ENCODE measurements at regions not wholly inside any gene's neighbourhood (a gene's known extent, or its start where the extent isn't known, plus 50 kb on each side); places are given as distances from the start of the nearest gene placed in this dataset.

GRCh38 chr5:42875211-42875610 is 63.5 kb upstream of the SELENOP start (continued):
- TF ChIP-seq MGA (IDR thresholded peaks at IDR 0.05) (no peak), ZNF79 (CRISPR knock-in tag; IDR thresholded peaks at IDR 0.05; ENCODE audit: low read depth) (no peak), NONO (IDR thresholded peaks at IDR 0.05; ENCODE audit: low read depth in 2 of 2, low read length in 1 of 2) (no peak), HINFP (tag; conservative IDR thresholded peaks at IDR 0.05; ENCODE audit: low read depth) (no peak), ZBTB11 (CRISPR knock-in tag; IDR thresholded peaks at IDR 0.05) (no peak), ZBTB9 (CRISPR knock-in tag; IDR thresholded peaks at IDR 0.05) (no peak), ELK3 (CRISPR knock-in tag; IDR thresholded peaks at IDR 0.05) (no peak), ZNF253 (CRISPR knock-in tag; conservative IDR thresholded peaks at IDR 0.05) (no peak)

All from K562 (cell line).